Chondrocyte (in vitro differentiated cells): ENCODE measurements at regions not wholly inside any gene's neighbourhood (a gene's known extent, or its start where the extent isn't known, plus 50 kb on each side); places are given as distances from the start of the nearest gene placed in this dataset.

Source experiments
- DNase-seq: peaks from one replicate; pipeline ENCODE4 v3.0.0; 2021; ENCODE audit warnings: mixed read lengths, low spot score
- H3K27ac Mint-ChIP-seq: one replicate; pipeline ENCODE4 v1.8.0; 2021; ENCODE audit warnings: mild to moderate bottlenecking, moderate library complexity, mixed read lengths; ENCODE audit not compliant: unreplicated experiment
- H3K27me3 Mint-ChIP-seq: 2 replicates; pipeline ENCODE4 v1.8.0; 2021; ENCODE audit warnings: low read depth, mixed read lengths
- H3K36me3 Mint-ChIP-seq: 2 replicates; pipeline ENCODE4 v1.8.0; 2021; ENCODE audit warnings: low read depth, mixed read lengths
- H3K4me1 Mint-ChIP-seq: 2 replicates; pipeline ENCODE4 v1.8.0; 2021; ENCODE audit warnings: low read depth, mild to moderate bottlenecking, mixed read lengths
- H3K4me3 Mint-ChIP-seq: one replicate; pipeline ENCODE4 v1.8.0; 2021; ENCODE audit warnings: mild to moderate bottlenecking, moderate library complexity, mixed read lengths; ENCODE audit not compliant: unreplicated experiment
- H3K9me3 Mint-ChIP-seq: 2 replicates; pipeline ENCODE4 v1.8.0; 2021; ENCODE audit warnings: low read depth, mixed read lengths
- TF ChIP-seq, protein P1 (sequence below): fragments of 200-600 bp; sonication (generic); IDR thresholded peaks from 2 replicates; pipeline ENCODE4 v1.5.0; 2021; ENCODE audit warnings: antibody characterized with exemption, mild to moderate bottlenecking, moderate library complexity

DNA sequence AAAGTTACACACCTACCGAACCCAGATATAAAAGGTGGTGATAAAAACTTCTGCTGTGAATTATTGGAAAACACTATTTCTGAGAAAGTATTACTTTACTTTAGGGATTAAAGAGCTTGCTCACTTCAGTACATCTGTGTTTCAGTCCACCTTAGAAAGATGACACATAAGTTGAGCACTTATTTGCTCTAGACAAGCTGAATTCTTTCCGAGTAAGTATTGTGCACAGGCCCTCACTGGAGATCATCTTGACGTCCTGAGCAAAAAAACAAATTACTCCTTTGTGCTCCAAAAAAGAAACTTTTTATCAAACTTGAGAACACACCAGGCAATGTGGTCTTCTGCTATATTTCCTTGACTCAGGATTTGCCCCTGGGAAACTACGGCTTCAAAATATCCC, 231.0 kb upstream of the GRAMD2B start:
- Mint-ChIP-seq H3K4me3 (no peak overlapping the region), H3K27ac (no peak overlapping the region), H3K4me1 (peaks cover 9% of the 10 kb centered on the region), H3K27me3 (no peaks in the 10 kb centered on the region), H3K36me3 (no peaks in the 10 kb centered on the region), H3K9me3 (no peaks in the 10 kb centered on the region)
- TF ChIP-seq, protein P1, sequence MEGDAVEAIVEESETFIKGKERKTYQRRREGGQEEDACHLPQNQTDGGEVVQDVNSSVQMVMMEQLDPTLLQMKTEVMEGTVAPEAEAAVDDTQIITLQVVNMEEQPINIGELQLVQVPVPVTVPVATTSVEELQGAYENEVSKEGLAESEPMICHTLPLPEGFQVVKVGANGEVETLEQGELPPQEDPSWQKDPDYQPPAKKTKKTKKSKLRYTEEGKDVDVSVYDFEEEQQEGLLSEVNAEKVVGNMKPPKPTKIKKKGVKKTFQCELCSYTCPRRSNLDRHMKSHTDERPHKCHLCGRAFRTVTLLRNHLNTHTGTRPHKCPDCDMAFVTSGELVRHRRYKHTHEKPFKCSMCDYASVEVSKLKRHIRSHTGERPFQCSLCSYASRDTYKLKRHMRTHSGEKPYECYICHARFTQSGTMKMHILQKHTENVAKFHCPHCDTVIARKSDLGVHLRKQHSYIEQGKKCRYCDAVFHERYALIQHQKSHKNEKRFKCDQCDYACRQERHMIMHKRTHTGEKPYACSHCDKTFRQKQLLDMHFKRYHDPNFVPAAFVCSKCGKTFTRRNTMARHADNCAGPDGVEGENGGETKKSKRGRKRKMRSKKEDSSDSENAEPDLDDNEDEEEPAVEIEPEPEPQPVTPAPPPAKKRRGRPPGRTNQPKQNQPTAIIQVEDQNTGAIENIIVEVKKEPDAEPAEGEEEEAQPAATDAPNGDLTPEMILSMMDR: no peak
- no peak for DNase-seq

DNA sequence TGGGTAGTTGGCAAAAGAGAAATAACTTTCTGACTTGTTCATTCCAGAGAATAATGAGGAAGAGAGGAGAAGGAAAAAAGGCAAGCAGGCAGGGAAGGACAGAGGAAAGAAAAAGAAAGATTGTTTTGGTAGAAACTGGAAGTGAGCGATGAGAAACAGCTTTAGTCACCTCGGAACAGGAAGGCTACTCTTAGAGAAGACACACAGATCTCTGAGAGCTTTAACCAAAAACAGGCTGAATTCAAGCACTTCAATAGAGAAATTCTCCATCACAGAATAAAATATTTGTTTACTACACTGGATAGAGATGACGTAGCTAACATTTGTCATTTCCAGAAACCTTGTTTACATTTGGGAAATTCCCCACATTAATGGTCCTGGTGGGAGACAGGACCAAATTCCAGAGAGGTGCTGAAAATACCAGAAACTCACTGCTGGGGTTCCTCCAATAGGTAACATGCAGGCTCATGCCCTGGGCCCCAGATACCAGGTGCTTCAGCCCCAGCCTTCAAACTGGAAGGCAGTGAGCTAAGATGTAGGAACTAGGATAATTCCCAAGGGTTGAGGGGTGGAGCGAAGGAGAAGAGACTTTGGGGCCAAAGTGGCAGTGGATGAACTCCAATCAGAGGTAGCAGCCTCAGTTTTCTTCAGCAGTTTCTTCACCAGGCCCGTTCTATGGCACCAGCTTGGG, 227.7 kb upstream of the GRAMD2B start:
- H3K9me3 Mint-ChIP-seq: no peaks in the 10 kb centered on the region
- H3K36me3 Mint-ChIP-seq: no peaks in the 10 kb centered on the region
- no peak for DNase-seq

DNA sequence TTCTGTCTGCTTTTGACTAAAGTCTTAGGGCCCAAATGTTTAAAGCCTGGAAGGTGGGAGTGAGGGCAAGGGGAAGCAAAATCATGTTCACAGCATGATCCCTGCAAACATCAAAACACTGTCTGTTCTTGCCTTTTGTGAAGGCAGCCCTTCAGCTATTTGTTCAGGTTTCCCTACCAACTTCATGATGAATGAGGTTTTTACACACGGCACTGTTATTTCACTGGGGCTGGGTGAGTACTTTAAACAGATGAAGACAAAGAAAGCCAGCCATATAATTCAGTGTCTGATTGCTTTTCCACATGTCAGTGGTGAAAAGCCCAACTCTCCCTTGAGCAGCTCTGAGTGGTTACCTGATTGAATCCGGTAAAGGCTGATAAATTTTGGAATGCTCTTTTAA, 224.7 kb upstream of the GRAMD2B start:
- TF ChIP-seq, protein P1: no peak
- Mint-ChIP-seq H3K27ac (no peak overlapping the region), H3K9me3 (peaks cover 4% of the 10 kb centered on the region)

More for the DNA sequence above, 227.7 kb upstream of the GRAMD2B start:
- TF ChIP-seq, protein P1: no peak
- peaks cover 1% of the 10 kb centered on the region for H3K27me3 Mint-ChIP-seq
- H3K4me1 Mint-ChIP-seq: peaks cover 9% of the 10 kb centered on the region
- peak overlapping the region; percentile 50 for H3K27ac Mint-ChIP-seq
- H3K4me3 Mint-ChIP-seq: no peak overlapping the region

DNA sequence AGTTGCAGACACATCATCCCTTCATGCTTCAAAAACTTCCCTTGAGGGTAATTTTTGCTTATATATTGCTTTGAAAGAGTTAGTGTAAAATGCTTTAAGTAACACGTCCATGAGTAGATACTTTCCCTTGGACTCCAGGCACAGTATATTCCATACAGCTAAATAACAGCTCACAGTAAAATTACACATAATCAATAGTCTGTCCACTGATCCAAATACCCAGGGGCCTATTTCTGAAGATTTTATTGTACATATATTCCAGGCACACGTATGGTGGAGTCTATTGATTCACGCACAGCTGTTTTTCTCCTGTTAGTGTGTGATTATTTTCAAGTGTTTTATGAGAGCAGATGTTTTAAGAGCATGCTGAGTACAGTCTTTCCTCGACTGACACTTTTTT, 223.7 kb upstream of the GRAMD2B start:
- Mint-ChIP-seq H3K36me3 (no peaks in the 10 kb centered on the region), H3K4me1 (peaks cover 5% of the 10 kb centered on the region), H3K27me3 (peaks cover 1% of the 10 kb centered on the region), H3K27ac (no peak overlapping the region), H3K4me3 (no peak overlapping the region), H3K9me3 (peaks cover 7% of the 10 kb centered on the region)
- DNase-seq: no peak
- TF ChIP-seq, protein P1: no peak

More for the DNA sequence above, 224.7 kb upstream of the GRAMD2B start:
- H3K4me1 Mint-ChIP-seq: peaks cover 6% of the 10 kb centered on the region
- no peak for DNase-seq
- H3K36me3 Mint-ChIP-seq: no peaks in the 10 kb centered on the region
- peaks cover 1% of the 10 kb centered on the region for H3K27me3 Mint-ChIP-seq
- H3K4me3 Mint-ChIP-seq: no peak overlapping the region

DNA sequence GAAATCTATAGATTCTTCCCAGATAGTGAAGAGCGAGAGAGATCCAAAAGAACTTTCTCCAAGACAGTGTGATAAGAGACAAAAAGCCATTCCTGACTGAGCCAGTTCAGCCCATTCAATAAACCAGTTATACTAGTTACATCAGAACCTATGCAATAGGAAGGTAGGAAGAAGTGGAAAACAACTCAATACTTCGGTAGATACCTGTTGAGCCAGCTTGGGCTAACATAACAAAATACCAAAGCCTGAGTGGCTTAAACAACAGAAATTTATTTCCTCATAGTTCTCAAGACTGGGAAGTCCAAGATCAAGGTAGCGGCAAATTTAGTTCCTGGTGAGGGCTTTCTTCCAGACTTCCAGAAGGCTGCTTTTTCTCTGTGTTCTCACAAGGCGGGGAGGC, 214.5 kb upstream of the GRAMD2B start:
- Mint-ChIP-seq H3K9me3 (peaks cover 31% of the 10 kb centered on the region), H3K4me3 (no peak overlapping the region), H3K36me3 (peaks cover 8% of the 10 kb centered on the region), H3K27ac (no peak overlapping the region), H3K4me1 (no peaks in the 10 kb centered on the region), H3K27me3 (no peaks in the 10 kb centered on the region)
- DNase-seq: no peak
- TF ChIP-seq, protein P1: no peak
